HL-60 (cell line): ENCODE measurements at regions not wholly inside any gene's neighbourhood (a gene's known extent, or its start where the extent isn't known, plus 50 kb on each side); places are given as distances from the start of the nearest gene placed in this dataset.

Experiments
- GABPA ChIP-seq: IDR thresholded peaks from 2 replicates; pipeline ENCODE4 v1.6.1; 2012; ENCODE audit warnings: low read depth
- POLR2AphosphoS5 ChIP-seq: IDR thresholded peaks from 2 replicates; pipeline ENCODE4 v1.6.1; 2012; ENCODE audit warnings: low read depth
- REST ChIP-seq: IDR thresholded peaks from 2 replicates; pipeline ENCODE4 v1.6.1; 2012; ENCODE audit warnings: low read depth; ENCODE audit not compliant: insufficient replicate concordance
- SPI1 ChIP-seq: IDR thresholded peaks from 2 replicates; pipeline ENCODE4 v1.6.1; 2012; ENCODE audit warnings: low read depth, mild to moderate bottlenecking, borderline replicate concordance
- TF ChIP-seq, protein P1 (sequence below): IDR thresholded peaks from one replicate; pipeline ENCODE4 v1.5.1; 2011; ENCODE audit warnings: low read length, control low read depth, inconsistent platforms; ENCODE audit not compliant: insufficient read depth

- TF ChIP-seq, protein P1, sequence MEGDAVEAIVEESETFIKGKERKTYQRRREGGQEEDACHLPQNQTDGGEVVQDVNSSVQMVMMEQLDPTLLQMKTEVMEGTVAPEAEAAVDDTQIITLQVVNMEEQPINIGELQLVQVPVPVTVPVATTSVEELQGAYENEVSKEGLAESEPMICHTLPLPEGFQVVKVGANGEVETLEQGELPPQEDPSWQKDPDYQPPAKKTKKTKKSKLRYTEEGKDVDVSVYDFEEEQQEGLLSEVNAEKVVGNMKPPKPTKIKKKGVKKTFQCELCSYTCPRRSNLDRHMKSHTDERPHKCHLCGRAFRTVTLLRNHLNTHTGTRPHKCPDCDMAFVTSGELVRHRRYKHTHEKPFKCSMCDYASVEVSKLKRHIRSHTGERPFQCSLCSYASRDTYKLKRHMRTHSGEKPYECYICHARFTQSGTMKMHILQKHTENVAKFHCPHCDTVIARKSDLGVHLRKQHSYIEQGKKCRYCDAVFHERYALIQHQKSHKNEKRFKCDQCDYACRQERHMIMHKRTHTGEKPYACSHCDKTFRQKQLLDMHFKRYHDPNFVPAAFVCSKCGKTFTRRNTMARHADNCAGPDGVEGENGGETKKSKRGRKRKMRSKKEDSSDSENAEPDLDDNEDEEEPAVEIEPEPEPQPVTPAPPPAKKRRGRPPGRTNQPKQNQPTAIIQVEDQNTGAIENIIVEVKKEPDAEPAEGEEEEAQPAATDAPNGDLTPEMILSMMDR, result no peak
- TF ChIP-seq REST (no peak), GABPA (no peak), POLR2AphosphoS5 (no peak), SPI1 (no peak)
Observed at GRCh38 chr10:78772986-78773530, 295.7 kb upstream of the ZMIZ1 start.
